GM12873 (cell line): ENCODE measurements at regions not wholly inside any gene's neighbourhood (a gene's known extent, or its start where the extent isn't known, plus 50 kb on each side); places are given as distances from the start of the nearest gene placed in this dataset.

Experiments used
- TF ChIP-seq, protein P1 (sequence below): IDR thresholded peaks from 2 replicates; pipeline ENCODE4 v1.5.1; 2012; ENCODE audit warnings: low read depth, mild to moderate bottlenecking, moderate library complexity, low read length, control low read depth; ENCODE audit not compliant: insufficient read depth; ENCODE audit errors: missing control alignments

DNA sequence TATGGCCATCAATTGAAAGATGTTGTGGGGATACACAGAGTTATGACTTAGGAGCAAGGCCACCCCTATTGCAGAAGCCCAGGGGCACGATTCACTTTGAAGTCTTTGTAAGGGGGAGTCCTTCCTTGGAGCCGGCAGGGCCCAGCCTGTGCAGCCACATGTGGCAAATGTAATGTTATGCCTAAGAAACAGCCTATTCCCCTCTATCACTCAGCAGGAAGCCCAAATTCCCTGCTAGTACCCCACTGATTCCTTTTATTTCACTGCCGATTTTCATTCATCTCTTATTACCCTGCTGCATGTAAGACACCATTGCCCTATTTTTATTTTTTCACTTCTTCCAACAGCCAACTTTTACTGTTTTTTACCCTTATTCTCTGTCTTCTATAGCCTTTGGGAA lies 233.2 kb downstream of the PMP22 start:
- TF ChIP-seq, protein P1, sequence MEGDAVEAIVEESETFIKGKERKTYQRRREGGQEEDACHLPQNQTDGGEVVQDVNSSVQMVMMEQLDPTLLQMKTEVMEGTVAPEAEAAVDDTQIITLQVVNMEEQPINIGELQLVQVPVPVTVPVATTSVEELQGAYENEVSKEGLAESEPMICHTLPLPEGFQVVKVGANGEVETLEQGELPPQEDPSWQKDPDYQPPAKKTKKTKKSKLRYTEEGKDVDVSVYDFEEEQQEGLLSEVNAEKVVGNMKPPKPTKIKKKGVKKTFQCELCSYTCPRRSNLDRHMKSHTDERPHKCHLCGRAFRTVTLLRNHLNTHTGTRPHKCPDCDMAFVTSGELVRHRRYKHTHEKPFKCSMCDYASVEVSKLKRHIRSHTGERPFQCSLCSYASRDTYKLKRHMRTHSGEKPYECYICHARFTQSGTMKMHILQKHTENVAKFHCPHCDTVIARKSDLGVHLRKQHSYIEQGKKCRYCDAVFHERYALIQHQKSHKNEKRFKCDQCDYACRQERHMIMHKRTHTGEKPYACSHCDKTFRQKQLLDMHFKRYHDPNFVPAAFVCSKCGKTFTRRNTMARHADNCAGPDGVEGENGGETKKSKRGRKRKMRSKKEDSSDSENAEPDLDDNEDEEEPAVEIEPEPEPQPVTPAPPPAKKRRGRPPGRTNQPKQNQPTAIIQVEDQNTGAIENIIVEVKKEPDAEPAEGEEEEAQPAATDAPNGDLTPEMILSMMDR = no peak

DNA sequence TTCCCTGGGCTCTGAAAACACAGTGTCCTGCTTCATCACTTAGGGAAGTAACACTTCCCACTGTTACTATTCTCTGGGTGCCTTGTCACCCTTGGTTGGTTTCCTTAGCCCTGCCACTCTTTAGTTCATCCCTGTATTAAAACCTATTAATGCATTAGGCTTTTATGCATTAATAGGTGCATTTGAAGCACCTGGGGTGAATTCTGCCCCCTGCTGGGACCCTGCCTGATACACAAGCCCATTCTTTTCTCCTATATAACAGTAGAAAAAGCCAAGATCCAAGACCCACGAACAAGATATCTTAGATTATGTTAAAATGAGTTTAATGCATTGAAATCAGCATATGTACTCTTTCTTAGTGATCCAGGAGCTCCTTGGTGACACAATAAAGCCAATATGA lies 235.7 kb downstream of the PMP22 start:
- TF ChIP-seq, protein P1 = no peak

DNA sequence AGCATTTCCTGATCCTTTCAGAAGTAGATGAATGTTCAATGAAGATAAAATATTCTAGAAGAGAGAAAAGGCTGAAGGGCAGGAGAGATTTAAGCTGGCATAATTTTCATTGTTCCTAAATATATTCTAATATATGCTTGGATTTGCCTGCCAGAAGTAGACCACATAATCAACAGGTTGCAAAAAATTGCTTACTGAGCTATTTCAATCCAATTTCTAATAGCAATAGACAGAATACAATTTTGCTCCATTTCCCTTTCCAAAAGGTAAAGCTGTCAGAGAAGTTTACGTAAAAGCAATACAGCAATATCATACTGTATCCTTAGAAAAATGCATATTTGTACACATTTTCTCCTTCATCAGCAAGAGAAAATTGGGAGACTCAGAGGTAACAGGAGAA lies 237.3 kb downstream of the PMP22 start:
- TF ChIP-seq, protein P1 = no peak

DNA sequence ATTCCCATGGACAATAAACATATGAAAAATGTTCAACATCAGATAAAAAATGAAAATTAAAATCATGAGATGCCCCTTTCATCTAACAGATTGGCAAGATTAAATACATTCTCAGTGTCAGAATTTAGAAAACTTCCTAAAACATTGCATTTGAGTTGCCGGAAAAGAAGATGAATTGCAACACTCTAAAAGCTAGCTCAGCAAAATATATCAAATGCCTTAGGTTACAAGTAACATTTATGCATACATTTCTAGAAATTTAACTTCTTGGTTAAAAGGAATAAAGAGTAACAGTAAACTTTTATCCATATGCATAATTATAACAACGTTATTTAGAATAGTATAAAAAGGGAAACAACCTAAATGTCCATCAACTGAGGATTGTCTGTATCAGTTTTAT lies 239.0 kb downstream of the PMP22 start:
- TF ChIP-seq, protein P1 = no peak

DNA sequence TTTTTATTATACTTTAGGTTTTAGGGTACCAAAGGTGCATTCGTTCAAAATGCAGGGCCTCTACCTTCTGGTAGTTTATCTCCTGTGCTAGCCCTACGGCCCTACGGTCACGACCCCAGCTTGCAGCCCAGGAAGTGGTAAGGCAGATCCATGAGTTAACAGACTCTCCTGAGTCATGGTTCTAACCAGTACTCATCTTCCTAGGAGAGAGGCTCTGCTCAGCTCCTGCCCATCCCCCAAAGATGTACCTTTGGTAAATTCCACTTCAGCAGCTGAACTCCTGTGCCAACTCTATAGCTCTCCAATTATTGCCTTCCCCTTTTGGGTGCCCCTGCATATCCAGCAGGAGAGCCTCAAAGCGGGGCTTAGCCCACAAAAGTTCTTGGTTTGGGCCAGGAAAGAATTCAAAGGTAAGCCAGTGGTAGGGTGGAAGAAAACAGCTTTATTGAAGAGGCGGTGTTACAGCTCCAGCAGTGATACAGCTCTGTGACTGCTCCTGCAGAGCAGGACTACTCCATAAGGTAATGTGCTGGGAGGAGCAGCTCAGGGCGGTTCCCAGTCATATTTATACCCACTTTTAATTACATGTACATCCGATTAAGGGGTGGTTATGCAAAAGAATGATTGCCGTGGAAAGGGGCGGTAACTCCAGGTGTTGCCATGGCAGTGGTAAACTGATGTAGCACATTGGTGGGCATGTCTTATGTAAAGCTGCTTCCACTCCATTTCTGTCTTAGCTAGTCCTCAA lies 241.4 kb downstream of the PMP22 start:
- TF ChIP-seq, protein P1 = no peak

DNA sequence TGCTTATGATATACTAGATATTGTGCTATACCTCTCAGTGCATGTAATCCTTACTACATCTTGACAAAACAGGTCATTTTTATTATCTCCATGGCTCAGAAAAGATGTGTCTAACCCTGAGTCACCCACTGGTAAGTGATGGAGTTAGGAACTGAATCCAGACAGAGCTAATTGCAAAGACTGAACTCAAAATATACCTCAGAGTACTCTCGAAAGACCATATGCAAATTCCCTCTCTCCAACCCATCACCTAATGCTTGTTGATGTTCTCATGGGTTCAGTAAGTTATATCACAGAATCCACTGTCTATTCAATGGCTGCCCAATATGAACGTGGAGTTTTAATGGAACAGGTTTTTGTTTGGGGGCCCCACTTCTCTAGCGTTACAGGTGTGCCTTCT lies 246.0 kb downstream of the PMP22 start:
- TF ChIP-seq, protein P1 = no peak

DNA sequence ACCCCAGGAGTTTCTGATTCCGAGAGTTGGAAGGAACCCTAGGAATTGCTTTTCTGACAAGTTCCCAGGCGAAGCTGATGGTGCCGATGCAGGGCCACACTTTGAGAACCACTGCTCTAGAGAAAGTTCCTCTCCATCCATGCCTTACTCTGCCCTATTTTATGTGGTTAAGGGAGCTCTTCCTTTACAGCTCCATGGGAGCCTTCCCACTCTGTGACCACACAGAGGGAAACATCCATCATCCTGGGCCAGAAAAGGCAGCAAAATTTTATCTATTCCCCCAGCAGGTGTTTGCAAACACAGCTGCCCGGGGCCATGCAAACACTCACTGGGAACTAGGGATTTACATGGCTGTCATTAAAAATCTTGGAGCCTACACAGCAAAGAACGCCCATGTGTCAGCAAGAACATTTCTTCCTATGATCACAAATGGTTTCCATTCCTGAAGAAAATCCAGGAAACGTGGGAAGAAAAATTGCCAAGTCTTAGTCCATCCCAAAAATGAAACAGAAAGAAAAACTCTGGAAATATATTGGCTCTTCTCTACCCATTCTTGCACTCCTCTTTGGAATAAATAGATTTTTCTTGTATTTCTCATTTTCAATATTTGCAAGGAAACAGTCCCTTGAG lies 252.7 kb downstream of the PMP22 start:
- TF ChIP-seq, protein P1 = no peak
